HPDE6-E6E7 (cell line): ENCODE measurements at regions not wholly inside any gene's neighbourhood (a gene's known extent, or its start where the extent isn't known, plus 50 kb on each side); places are given as distances from the start of the nearest gene placed in this dataset.

Source experiments
- DNase-seq: peaks from one replicate; pipeline ENCODE4 v3.0.0; 2011; ENCODE audit warnings: missing footprints; ENCODE audit errors: extremely low spot score

- DNase-seq, result peak; percentile 28
Measured at GRCh38 chr6:127641905-127642304, 64.9 kb downstream of the C6orf58 start.
